ENCODE measurements at regions not wholly inside any gene's neighbourhood (a gene's known extent, or its start where the extent isn't known, plus 50 kb on each side); places are given as distances from the start of the nearest gene placed in this dataset.
"Not testable (repeated sequence)": the region's sequence is repeated elsewhere in the genome, so short reads cannot be mapped to it uniquely, and the experiment has no call there.

DNA sequence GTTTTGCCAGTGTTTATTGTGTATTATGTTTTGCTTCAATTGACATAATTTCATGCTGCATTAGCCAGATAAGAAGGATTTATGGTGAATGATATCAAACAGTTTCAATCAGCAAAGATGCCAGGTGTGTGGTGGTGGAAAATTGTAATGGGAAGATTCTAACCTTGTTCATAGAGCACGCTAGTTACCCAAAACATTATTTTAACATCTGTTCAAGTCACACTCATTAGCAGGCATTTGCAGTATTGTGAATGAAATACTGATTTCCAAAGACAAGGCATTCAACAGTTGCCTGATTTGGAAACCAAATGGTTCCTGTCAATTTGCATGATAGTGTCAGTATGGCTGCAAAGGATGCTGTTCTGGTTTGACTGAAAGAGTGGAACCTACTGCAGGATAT is 129.7 kb downstream of the EPC1 start:
- peaks cover 4 to 6% of the 10 kb centered on the region in 2 donors for H3K4me1 Mint-ChIP-seq
- H3K9me3 Mint-ChIP-seq = peaks cover 8 to 15% of the 10 kb centered on the region in 2 donors
- DNase-seq = no peak
- H3K27ac Mint-ChIP-seq = no peak overlapping the region
- no peak for ATAC-seq (replicated peaks)
- H3K27me3 Mint-ChIP-seq = peaks cover 18 to 19% of the 10 kb centered on the region in 2 donors
- H3K36me3 Mint-ChIP-seq = peaks cover 0 to 10% of the 10 kb centered on the region in 2 donors
- no peak overlapping the region for H3K4me3 Mint-ChIP-seq

DNA sequence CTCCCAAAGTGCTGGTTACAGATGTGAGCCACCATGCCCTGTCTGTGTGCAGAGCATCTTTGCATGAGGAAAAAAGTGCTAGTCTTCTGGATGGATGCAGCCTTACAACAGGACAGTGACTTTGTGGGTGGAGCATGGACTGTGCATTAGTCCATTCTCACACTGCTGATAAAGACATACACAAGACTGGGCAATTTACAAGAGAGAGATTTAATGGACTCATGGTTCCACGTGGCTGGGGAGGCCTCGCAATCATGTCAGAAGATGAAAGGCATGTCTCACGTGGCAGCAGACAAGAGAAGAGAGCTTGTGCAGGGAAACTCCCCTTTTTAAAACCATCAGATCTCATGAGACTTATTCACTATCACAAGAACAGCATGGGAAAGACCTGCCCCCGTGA is 133.1 kb downstream of the EPC1 start:
- not testable (repeated sequence) for DNase-seq; H3K36me3 Mint-ChIP-seq; H3K9me3 Mint-ChIP-seq; H3K27ac Mint-ChIP-seq; H3K4me1 Mint-ChIP-seq; H3K4me3 Mint-ChIP-seq; ATAC-seq (replicated peaks)
- peaks cover 18 to 24% of the 10 kb centered on the region in 2 donors for H3K27me3 Mint-ChIP-seq

- H3K4me1 Mint-ChIP-seq = peaks cover 6 to 7% of the 10 kb centered on the region in 2 donors
- peaks cover 0 to 2% of the 10 kb centered on the region in 2 donors for H3K9me3 Mint-ChIP-seq
- ATAC-seq (replicated peaks) = no peak
- no peak overlapping the region for H3K27ac Mint-ChIP-seq
- H3K36me3 Mint-ChIP-seq = no peaks in the 10 kb centered on the region
- no peak for DNase-seq
- no peak overlapping the region for H3K4me3 Mint-ChIP-seq
- peaks cover 10 to 20% of the 10 kb centered on the region in 2 donors for H3K27me3 Mint-ChIP-seq
Measured at GRCh38 chr10:32211046-32211363, 136.0 kb downstream of the EPC1 start.

- H3K4me3 Mint-ChIP-seq = no peak overlapping the region
- ATAC-seq (replicated peaks) (peak; percentile 76 to 77), DNase-seq (no peak)
- H3K36me3 Mint-ChIP-seq = no peaks in the 10 kb centered on the region
- H3K27ac Mint-ChIP-seq = no peak overlapping the region
- H3K27me3 Mint-ChIP-seq = peaks cover 10 to 20% of the 10 kb centered on the region in 2 donors
- peaks cover 6 to 7% of the 10 kb centered on the region in 2 donors for H3K4me1 Mint-ChIP-seq
- peaks cover 0 to 2% of the 10 kb centered on the region in 2 donors for H3K9me3 Mint-ChIP-seq
Measured at GRCh38 chr10:32210306-32211045, 136.5 kb downstream of the EPC1 start.

- ATAC-seq (replicated peaks) = not testable (repeated sequence)
Measured at GRCh38 chr10:32208005-32208404, 139.0 kb downstream of the EPC1 start.

DNA sequence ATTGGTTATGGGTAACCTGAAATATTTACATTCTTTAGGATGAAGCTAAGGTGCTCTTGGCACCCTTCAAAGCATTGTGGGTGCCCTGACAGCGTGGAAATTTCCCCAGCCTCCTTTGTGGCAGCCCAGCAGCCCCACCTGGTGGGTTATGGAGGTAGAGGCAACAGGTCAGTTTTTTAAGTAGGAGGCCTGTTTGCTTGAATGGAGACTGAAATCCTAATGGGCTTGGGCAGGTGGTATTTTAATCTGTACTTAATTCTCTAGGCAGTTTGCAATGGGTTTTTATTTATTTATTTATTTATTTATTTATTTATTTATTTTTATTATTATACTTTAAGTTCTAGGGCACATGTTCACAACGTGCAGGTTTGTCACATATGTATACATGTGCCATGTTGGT is 139.4 kb downstream of the EPC1 start:
- no peak overlapping the region for H3K27ac Mint-ChIP-seq
- no peak overlapping the region for H3K4me3 Mint-ChIP-seq
- peaks cover 4 to 6% of the 10 kb centered on the region in 2 donors for H3K27me3 Mint-ChIP-seq
- H3K4me1 Mint-ChIP-seq = peaks cover 0 to 3% of the 10 kb centered on the region in 2 donors
- peaks cover 2 to 6% of the 10 kb centered on the region in 2 donors for H3K9me3 Mint-ChIP-seq
- peak; percentile 13 for DNase-seq
- no peaks in the 10 kb centered on the region for H3K36me3 Mint-ChIP-seq
- ATAC-seq (replicated peaks) = peak; percentile 65 to 78

More at GRCh38 chr10:32208005-32208404, 139.0 kb downstream of the EPC1 start:
- H3K27ac Mint-ChIP-seq, H3K4me3 Mint-ChIP-seq, DNase-seq, H3K27me3 Mint-ChIP-seq, H3K4me1 Mint-ChIP-seq, H3K9me3 Mint-ChIP-seq, H3K36me3 Mint-ChIP-seq: not testable (repeated sequence)

- ATAC-seq (replicated peaks) = no peak
- H3K27ac Mint-ChIP-seq = no peak overlapping the region
- H3K9me3 Mint-ChIP-seq = peaks cover 2 to 6% of the 10 kb centered on the region in 2 donors
- no peak overlapping the region for H3K4me3 Mint-ChIP-seq
- peaks cover 0 to 3% of the 10 kb centered on the region in 2 donors for H3K4me1 Mint-ChIP-seq
- DNase-seq = no peak
- H3K36me3 Mint-ChIP-seq = no peaks in the 10 kb centered on the region
- H3K27me3 Mint-ChIP-seq = peaks cover 4% of the 10 kb centered on the region in 2 donors
Measured at GRCh38 chr10:32205670-32206069, 141.3 kb downstream of the EPC1 start.

DNA sequence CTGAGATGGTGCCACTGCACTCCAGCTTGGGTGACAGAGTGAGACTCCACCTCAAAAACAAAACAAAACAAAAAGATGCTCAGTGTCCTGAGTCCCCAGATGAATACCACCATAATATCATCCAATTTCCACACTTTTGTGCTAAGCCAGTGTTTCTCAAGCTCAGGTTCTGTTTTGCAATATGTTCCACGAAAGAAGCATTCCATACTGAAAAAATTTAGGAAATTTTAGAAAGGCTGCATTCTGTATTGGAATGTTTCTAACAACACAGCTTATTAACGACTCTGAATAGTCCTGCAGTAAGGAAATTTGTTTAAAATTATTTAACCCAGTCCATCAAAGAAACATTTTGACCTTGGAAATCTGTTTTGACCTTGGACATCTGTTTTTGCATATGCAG is 142.4 kb downstream of the EPC1 start:
- Mint-ChIP-seq H3K27ac (no peak overlapping the region), H3K4me1 (no peaks in the 10 kb centered on the region), H3K9me3 (peaks cover 0 to 6% of the 10 kb centered on the region in 2 donors), H3K4me3 (no peak overlapping the region), H3K36me3 (no peaks in the 10 kb centered on the region), H3K27me3 (no peaks in the 10 kb centered on the region)
- ATAC-seq (replicated peaks) (no peak), DNase-seq (no peak)

DNA sequence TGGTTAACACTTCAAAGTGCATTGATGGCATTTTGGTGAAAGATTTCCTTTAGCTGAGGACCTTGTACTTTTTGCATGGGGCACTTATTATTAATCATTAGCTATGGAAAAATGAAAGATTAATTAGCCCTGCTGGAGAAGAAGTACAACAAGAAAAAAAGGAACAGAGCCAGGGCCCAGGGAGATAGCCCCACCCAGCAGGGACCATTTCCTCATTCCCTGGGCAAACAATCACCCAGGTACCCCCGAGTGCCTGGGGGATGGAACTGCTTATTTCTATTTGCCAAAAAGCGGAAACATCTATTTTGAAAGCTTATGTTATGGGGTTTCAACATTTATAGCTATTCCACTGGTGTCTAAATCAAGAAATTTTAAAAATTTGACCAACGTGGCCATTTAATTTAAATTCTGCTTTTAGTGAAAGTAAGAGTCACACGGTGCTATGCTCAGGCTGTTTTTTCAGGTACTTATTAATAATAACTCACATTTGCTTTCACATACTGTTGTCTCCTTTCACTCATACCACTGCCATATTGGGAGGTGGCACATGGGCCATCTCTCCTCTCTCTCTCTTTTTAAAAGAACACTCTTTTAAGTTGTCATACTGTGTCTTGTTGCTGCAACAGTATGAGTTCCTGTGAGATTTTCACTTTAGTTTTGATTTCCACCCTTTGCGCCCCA is 143.6 kb upstream of the KIF5B start:
- Mint-ChIP-seq H3K36me3 (no peaks in the 10 kb centered on the region), H3K27me3 (no peaks in the 10 kb centered on the region), H3K9me3 (peaks cover 0 to 6% of the 10 kb centered on the region in 2 donors), H3K27ac (no peak overlapping the region), H3K4me3 (no peak overlapping the region), H3K4me1 (peaks cover 0 to 15% of the 10 kb centered on the region in 2 donors)
- no peak for DNase-seq
- peak; percentile 62 to 67 for ATAC-seq (replicated peaks)

DNA sequence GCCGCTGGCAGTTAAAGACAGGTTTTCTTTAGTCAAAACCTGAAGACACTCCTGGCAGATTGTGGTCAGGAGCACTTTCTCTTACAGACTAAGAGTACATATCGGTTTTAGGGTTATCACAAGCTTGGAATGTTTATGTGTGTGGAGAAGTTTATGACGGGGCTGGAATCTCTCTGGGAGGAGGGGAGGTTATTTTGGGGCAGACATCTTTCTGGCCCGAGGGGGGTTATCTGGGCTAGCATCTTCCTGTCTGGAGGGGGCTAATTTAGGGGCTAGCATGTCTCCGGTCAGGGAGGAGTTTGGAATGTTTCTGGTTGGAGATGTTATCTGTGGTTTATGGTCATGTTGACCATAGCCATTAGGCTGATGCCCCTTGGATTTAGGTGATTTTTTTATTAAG is 141.2 kb upstream of the KIF5B start:
- no peaks in the 10 kb centered on the region for H3K9me3 Mint-ChIP-seq
- no peaks in the 10 kb centered on the region for H3K36me3 Mint-ChIP-seq
- no peak for ATAC-seq (replicated peaks)
- DNase-seq = no peak
- peaks cover 0 to 15% of the 10 kb centered on the region in 2 donors for H3K4me1 Mint-ChIP-seq
- H3K27ac Mint-ChIP-seq = no peak overlapping the region
- H3K4me3 Mint-ChIP-seq = no peak overlapping the region
- no peaks in the 10 kb centered on the region for H3K27me3 Mint-ChIP-seq

DNA sequence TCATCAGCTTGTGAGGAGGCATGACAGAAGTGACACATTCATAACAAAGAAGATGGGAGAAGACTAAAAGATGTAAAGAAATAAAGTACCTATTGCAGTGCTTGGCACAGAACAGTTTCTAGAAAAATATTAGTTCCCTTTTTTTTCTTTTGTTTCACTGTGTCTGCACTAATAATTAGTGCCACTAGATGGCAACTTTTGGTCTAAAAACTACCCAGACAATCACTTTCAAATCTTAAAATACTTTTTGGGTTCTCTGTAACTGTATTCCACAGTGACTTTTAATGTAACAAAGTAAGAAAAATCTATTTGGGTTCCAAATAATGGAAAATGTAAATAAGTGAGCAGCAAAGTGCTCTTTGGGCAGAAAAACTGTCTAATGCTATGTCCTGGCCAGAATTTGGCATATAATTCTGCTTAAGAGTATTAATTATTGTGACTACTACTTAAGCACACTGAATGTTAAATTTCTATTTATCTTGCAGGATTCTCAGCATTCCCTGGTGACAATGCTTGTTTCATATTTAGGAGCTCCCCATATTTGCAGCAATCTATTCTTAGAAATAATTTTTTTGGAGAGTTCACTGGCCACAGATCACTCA is 134.8 kb upstream of the KIF5B start:
- Mint-ChIP-seq H3K36me3 (no peaks in the 10 kb centered on the region), H3K4me3 (no peak overlapping the region), H3K4me1 (peaks cover 5 to 6% of the 10 kb centered on the region in 2 donors), H3K9me3 (no peaks in the 10 kb centered on the region), H3K27ac (no peak overlapping the region), H3K27me3 (peaks cover 0 to 3% of the 10 kb centered on the region in 2 donors)
- ATAC-seq (replicated peaks) (peak; percentile 66 to 72), DNase-seq (no peak)

DNA sequence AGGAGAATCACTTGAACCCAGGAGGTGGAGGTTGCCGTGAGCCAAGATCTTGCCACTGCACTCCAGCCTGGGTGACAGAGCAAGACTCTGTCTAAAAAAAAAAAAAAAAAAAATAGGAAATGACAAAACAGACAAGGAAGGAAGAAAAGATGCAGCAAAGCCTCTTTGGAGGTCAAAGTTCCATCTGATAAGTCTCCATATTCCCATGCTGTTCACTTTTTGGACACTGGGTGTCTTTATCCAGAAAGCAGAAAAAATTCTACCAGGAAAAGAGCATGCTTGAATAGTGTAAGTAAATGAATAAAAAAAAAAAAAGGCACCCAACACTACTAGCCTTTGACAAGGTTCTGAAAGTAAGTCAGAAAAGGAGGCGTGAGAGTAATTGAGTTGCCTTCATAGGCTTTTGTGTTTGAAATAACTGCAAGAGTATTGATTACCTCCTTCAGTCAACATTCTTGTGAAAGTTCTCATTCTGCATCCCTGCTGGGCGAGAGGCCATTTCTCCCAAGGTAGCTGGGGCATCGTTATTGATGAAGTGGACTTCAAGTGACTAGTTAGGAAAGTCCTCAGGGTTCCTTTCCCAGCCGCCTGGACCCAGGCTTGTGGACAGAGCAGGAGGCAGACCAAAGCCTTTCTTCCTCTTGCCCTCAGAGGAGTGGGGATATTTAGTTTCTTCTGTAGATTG is 133.3 kb upstream of the KIF5B start:
- Mint-ChIP-seq H3K9me3 (no peaks in the 10 kb centered on the region), H3K27me3 (peaks cover under 1 to 3% of the 10 kb centered on the region in 2 donors), H3K4me1 (peaks cover 5 to 6% of the 10 kb centered on the region in 2 donors), H3K27ac (no peak overlapping the region), H3K36me3 (no peaks in the 10 kb centered on the region), H3K4me3 (no peak overlapping the region)
- DNase-seq (no peak), ATAC-seq (replicated peaks) (no peak)

DNA sequence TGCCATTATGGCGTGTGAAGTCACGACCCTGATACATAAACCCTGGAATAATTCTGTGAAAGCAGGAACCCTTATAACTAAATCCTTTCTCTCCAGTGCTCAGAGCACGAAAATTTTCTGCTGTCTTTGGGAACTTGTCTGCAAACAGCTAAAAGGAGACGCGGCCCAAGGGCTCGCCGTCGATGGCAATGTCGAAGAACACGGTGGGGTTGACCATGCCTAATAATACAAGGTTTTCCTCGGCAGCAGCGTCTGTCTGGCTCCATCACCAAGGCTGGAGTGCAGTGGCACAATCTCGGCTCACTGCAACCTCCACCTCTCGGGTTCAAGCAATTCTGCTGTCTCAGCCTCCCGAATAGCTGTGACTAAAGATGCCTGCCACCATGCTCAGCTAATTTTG is 132.4 kb upstream of the KIF5B start:
- not testable (repeated sequence) for DNase-seq; H3K27me3 Mint-ChIP-seq; H3K9me3 Mint-ChIP-seq; H3K36me3 Mint-ChIP-seq; H3K4me1 Mint-ChIP-seq; H3K27ac Mint-ChIP-seq; H3K4me3 Mint-ChIP-seq; ATAC-seq (replicated peaks)

DNA sequence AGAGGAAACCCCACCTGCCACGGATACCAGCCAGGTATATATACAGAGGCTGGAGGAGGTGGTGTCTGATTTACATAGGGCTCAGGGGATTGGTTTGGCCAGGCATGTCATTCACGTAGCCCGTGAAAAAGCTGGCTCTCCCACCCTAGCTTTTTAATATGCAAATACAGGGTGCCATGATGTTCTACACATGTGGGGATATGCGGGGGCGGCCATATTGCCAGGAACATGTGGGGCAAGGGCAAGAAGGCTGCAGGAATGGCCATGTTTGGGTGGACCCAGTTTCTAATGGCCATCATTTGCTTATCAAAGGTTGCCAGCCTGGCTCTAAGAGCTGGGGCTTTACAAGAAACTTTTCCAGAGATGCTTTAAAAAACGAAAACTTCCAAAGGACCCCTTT is 131.5 kb upstream of the KIF5B start:
- no peak for ATAC-seq (replicated peaks)
- Mint-ChIP-seq H3K9me3 (no peaks in the 10 kb centered on the region), H3K27ac (no peak overlapping the region), H3K4me3 (no peak overlapping the region), H3K4me1 (peaks cover 5 to 6% of the 10 kb centered on the region in 2 donors), H3K27me3 (peaks cover 3 to 4% of the 10 kb centered on the region in 2 donors), H3K36me3 (no peaks in the 10 kb centered on the region)
- DNase-seq = no peak

All from stimulated activated naive B cell treated with anti-CD40 and anti-IgM and Interleukin-4, amounts not matched to agents 10 μg/mL and 1 μg/mL and 100 μg/mL, for 72 hours (primary cell).